ENCODE measurements at regions not wholly inside any gene's neighbourhood (a gene's known extent, or its start where the extent isn't known, plus 50 kb on each side); places are given as distances from the start of the nearest gene placed in this dataset.

DNA sequence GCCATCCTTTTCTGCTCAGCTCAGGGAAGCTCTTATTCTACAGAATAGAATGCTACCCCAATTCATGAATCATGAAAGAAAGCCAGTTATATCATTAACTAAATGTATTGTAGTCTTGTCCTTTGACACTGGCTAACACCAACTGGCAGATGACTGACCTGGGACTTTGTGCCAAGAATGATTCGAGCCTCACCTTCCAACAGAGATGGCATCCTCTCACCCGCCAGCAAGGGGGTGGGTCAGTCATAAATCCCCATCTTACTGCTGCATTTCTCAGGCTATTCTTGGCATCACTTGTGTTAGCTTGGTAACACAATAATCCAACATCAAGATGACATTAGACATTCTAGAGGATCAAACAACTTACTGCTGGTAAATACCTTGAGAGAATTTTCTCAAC is 1239.8 kb upstream of the MIR17HG start (continued):
- TF ChIP-seq, protein P1, sequence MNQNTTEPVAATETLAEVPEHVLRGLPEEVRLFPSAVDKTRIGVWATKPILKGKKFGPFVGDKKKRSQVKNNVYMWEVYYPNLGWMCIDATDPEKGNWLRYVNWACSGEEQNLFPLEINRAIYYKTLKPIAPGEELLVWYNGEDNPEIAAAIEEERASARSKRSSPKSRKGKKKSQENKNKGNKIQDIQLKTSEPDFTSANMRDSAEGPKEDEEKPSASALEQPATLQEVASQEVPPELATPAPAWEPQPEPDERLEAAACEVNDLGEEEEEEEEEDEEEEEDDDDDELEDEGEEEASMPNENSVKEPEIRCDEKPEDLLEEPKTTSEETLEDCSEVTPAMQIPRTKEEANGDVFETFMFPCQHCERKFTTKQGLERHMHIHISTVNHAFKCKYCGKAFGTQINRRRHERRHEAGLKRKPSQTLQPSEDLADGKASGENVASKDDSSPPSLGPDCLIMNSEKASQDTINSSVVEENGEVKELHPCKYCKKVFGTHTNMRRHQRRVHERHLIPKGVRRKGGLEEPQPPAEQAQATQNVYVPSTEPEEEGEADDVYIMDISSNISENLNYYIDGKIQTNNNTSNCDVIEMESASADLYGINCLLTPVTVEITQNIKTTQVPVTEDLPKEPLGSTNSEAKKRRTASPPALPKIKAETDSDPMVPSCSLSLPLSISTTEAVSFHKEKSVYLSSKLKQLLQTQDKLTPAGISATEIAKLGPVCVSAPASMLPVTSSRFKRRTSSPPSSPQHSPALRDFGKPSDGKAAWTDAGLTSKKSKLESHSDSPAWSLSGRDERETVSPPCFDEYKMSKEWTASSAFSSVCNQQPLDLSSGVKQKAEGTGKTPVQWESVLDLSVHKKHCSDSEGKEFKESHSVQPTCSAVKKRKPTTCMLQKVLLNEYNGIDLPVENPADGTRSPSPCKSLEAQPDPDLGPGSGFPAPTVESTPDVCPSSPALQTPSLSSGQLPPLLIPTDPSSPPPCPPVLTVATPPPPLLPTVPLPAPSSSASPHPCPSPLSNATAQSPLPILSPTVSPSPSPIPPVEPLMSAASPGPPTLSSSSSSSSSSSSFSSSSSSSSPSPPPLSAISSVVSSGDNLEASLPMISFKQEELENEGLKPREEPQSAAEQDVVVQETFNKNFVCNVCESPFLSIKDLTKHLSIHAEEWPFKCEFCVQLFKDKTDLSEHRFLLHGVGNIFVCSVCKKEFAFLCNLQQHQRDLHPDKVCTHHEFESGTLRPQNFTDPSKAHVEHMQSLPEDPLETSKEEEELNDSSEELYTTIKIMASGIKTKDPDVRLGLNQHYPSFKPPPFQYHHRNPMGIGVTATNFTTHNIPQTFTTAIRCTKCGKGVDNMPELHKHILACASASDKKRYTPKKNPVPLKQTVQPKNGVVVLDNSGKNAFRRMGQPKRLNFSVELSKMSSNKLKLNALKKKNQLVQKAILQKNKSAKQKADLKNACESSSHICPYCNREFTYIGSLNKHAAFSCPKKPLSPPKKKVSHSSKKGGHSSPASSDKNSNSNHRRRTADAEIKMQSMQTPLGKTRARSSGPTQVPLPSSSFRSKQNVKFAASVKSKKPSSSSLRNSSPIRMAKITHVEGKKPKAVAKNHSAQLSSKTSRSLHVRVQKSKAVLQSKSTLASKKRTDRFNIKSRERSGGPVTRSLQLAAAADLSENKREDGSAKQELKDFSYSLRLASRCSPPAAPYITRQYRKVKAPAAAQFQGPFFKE (tag by site-specific recombination; IDR thresholded peaks at IDR 0.05; ENCODE audit: borderline replicate concordance): no peak
- TF ChIP-seq ZSCAN30 (tag by site-specific recombination; IDR thresholded peaks at IDR 0.05) (no peak), ZNF423 (tag by site-specific recombination; IDR thresholded peaks at IDR 0.05) (no peak), SP7 (tag by site-specific recombination; IDR thresholded peaks at IDR 0.05) (no peak), TRIM28 (IDR thresholded peaks at IDR 0.05; ENCODE audit: borderline replicate concordance, low read length) (no peak), KLF10 (tag by site-specific recombination; IDR thresholded peaks at IDR 0.05) (no peak), ZNF112 (tag by site-specific recombination; IDR thresholded peaks at IDR 0.05) (no peak), SP3 (tag by site-specific recombination; IDR thresholded peaks at IDR 0.05) (no peak), ZBTB17 (tag by site-specific recombination; IDR thresholded peaks at IDR 0.05) (no peak), ZNF48 (tag by site-specific recombination; IDR thresholded peaks at IDR 0.05) (no peak)
- TF ChIP-seq, protein P2, sequence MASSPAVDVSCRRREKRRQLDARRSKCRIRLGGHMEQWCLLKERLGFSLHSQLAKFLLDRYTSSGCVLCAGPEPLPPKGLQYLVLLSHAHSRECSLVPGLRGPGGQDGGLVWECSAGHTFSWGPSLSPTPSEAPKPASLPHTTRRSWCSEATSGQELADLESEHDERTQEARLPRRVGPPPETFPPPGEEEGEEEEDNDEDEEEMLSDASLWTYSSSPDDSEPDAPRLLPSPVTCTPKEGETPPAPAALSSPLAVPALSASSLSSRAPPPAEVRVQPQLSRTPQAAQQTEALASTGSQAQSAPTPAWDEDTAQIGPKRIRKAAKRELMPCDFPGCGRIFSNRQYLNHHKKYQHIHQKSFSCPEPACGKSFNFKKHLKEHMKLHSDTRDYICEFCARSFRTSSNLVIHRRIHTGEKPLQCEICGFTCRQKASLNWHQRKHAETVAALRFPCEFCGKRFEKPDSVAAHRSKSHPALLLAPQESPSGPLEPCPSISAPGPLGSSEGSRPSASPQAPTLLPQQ (tag by site-specific recombination; IDR thresholded peaks at IDR 0.05): no peak
- TF ChIP-seq, protein P3, sequence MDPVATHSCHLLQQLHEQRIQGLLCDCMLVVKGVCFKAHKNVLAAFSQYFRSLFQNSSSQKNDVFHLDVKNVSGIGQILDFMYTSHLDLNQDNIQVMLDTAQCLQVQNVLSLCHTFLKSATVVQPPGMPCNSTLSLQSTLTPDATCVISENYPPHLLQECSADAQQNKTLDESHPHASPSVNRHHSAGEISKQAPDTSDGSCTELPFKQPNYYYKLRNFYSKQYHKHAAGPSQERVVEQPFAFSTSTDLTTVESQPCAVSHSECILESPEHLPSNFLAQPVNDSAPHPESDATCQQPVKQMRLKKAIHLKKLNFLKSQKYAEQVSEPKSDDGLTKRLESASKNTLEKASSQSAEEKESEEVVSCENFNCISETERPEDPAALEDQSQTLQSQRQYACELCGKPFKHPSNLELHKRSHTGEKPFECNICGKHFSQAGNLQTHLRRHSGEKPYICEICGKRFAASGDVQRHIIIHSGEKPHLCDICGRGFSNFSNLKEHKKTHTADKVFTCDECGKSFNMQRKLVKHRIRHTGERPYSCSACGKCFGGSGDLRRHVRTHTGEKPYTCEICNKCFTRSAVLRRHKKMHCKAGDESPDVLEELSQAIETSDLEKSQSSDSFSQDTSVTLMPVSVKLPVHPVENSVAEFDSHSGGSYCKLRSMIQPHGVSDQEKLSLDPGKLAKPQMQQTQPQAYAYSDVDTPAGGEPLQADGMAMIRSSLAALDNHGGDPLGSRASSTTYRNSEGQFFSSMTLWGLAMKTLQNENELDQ (tag by site-specific recombination; IDR thresholded peaks at IDR 0.05; ENCODE audit: low read depth): no peak

DNA sequence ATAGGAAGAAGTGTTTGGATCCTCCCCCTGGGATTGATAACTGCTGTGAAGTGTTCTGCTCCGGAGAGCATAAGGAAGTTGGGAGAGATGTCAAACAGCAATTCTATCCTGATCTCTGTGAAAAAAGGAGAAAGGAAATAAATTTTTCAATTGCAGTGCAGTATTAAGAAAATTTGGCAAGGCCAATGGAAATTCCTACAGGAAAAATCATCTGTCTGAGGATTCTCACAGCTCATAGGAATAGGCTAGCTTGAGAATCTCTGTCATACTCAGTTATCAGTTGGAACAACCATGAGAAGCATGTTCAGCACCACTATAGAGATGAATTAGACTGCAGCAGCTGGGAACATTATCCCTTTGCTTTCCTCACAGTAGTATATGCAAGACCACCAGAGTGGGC is 1238.9 kb upstream of the MIR17HG start:
- ChIA-PET CTCF (no interaction called here), POLR2A (no interaction called here)
- no peaks in the 10 kb centered on the region for H3K4me1 ChIP-seq (ENCODE audit: control insufficient read depth, insufficient read depth, low read length)
- H3K4me3 ChIP-seq (ENCODE audit: low read depth, low read length): no peak overlapping the region
- TF ChIP-seq KLF10 (tag by site-specific recombination; IDR thresholded peaks at IDR 0.05) (no peak), ZNF549 (tag by site-specific recombination; IDR thresholded peaks at IDR 0.05) (no peak), ZNF621 (tag by site-specific recombination; IDR thresholded peaks at IDR 0.05) (no peak), ZBTB7A (tag by site-specific recombination; IDR thresholded peaks at IDR 0.05; ENCODE audit: low read depth) (no peak), ZNF626 (tag by site-specific recombination; IDR thresholded peaks at IDR 0.05) (no peak)
- TF ChIP-seq, protein P4, sequence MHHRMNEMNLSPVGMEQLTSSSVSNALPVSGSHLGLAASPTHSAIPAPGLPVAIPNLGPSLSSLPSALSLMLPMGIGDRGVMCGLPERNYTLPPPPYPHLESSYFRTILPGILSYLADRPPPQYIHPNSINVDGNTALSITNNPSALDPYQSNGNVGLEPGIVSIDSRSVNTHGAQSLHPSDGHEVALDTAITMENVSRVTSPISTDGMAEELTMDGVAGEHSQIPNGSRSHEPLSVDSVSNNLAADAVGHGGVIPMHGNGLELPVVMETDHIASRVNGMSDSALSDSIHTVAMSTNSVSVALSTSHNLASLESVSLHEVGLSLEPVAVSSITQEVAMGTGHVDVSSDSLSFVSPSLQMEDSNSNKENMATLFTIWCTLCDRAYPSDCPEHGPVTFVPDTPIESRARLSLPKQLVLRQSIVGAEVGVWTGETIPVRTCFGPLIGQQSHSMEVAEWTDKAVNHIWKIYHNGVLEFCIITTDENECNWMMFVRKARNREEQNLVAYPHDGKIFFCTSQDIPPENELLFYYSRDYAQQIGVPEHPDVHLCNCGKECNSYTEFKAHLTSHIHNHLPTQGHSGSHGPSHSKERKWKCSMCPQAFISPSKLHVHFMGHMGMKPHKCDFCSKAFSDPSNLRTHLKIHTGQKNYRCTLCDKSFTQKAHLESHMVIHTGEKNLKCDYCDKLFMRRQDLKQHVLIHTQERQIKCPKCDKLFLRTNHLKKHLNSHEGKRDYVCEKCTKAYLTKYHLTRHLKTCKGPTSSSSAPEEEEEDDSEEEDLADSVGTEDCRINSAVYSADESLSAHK (tag by site-specific recombination; IDR thresholded peaks at IDR 0.05): no peak
- no peak overlapping the region for H3K27ac ChIP-seq (ENCODE audit: extremely low read depth, low read depth, low read length)
- no peaks in the 10 kb centered on the region for H3K36me3 ChIP-seq (ENCODE audit: control insufficient read depth in 2 of 2, insufficient read depth in 1 of 2, low read length in 2 of 2)
- H3K9me3 ChIP-seq (ENCODE audit: control insufficient read depth, insufficient read depth, low read depth, low read length): no peaks in the 10 kb centered on the region

Measured in HEK293 (cell line).